SK-N-SH (cell line): ENCODE measurements at regions not wholly inside any gene's neighbourhood (a gene's known extent, or its start where the extent isn't known, plus 50 kb on each side); places are given as distances from the start of the nearest gene placed in this dataset.

Experiments
- CTCF ChIA-PET: fragments of 300-600, 350-600 bp; formaldehyde crosslinking; extraction: SDS; loops from one replicate; lab custom pipeline; 2021; lab: Yijun Ruan, JAX
- POLR2A ChIA-PET: fragments of 350-600 bp; sonication (Branson Sonifier 250); formaldehyde crosslinking; extraction: SDS; loops from one replicate; lab custom pipeline; 2020; ENCODE audit warnings: antibody characterized with exemption, inconsistent platforms; lab: Yijun Ruan, JAX
- DNase-seq: peaks from one replicate; pipeline ENCODE4 v3.0.0; 2012
- H2AFZ ChIP-seq: fragments of 200-600 bp; sonication (generic); 2 replicates; pipeline ENCODE4 v1.8.1; 2016; ENCODE audit warnings: antibody characterized with exemption, mild to moderate bottlenecking, low read depth
- H3F3A ChIP-seq: fragments of 200-600 bp; sonication (generic); replicated peaks from 2 replicates; pipeline ENCODE3; 2016; ENCODE audit warnings: antibody characterized with exemption, mild to moderate bottlenecking; ENCODE audit not compliant: insufficient read depth
- H3K27ac ChIP-seq, 2 experiments: fragments of 200-500 bp in 1 of 2; fragments of 200-600 bp in 1 of 2; sonication (Bioruptor generic) in 1 of 2; sonication (generic), shearing (Covaris generic) in 1 of 2; 2 replicates each; pipeline versions ENCODE4 v1.5.1 to v1.6.1; 2014 to 2016; ENCODE audit warnings: low read depth in 2 of 2, inconsistent platforms in 1 of 2, low read length in 1 of 2, mild to moderate bottlenecking in 1 of 2, mixed read lengths in 1 of 2
- H3K27me3 ChIP-seq: fragments of 200-600 bp; sonication (generic), shearing (Covaris generic); 2 replicates; pipeline ENCODE4 v1.6.1; 2016; ENCODE audit warnings: mixed run types; ENCODE audit not compliant: insufficient read depth
- H3K36me3 ChIP-seq, 2 experiments: fragments of 200-500 bp in 1 of 2; fragments of 200-600 bp in 1 of 2; sonication (Bioruptor generic) in 1 of 2; sonication (generic) in 1 of 2; replicated peaks in 1 of 2; 2 replicates each; pipeline versions ENCODE3 to v1.5.1; 2014 to 2016; ENCODE audit warnings: low read length in 1 of 2, mild to moderate bottlenecking in 1 of 2; ENCODE audit not compliant: insufficient read depth in 2 of 2, control insufficient read depth in 1 of 2
- H3K4me1 ChIP-seq, 2 experiments: fragments of 200-500 bp in 1 of 2; fragments of 200-600 bp in 1 of 2; sonication (Bioruptor generic) in 1 of 2; sonication (generic), shearing (Covaris generic) in 1 of 2; 2 replicates each; pipeline versions ENCODE4 v1.5.1 to v1.6.1; 2014 to 2016; ENCODE audit warnings: low read depth in 1 of 2, low read length in 1 of 2, mixed run types in 1 of 2; ENCODE audit not compliant: insufficient read depth in 2 of 2, control insufficient read depth in 1 of 2
- H3K4me2 ChIP-seq: fragments of 200-600 bp; sonication (generic), shearing (Covaris generic); 2 replicates; pipeline ENCODE4 v1.6.1; 2017; ENCODE audit warnings: mixed run types
- H3K4me3 ChIP-seq, 2 experiments: fragments of 200-500 bp in 1 of 2; fragments of 200-600 bp in 1 of 2; sonication (Bioruptor generic) in 1 of 2; sonication (generic), shearing (Covaris generic) in 1 of 2; 2 replicates each; pipeline versions ENCODE4 v1.5.1 to v1.8.1; 2014 to 2016; ENCODE audit warnings: low read depth in 2 of 2, inconsistent platforms in 1 of 2, low read length in 1 of 2, mild to moderate bottlenecking in 1 of 2, mixed read lengths in 1 of 2, moderate library complexity in 1 of 2
- H3K79me2 ChIP-seq: fragments of 200-600 bp; sonication (generic); 2 replicates; pipeline ENCODE4 v1.8.1; 2017; ENCODE audit warnings: mild to moderate bottlenecking; ENCODE audit not compliant: insufficient read depth
- H3K9ac ChIP-seq: fragments of 200-600 bp; sonication (generic); 2 replicates; pipeline ENCODE4 v1.6.1; 2017; ENCODE audit warnings: mixed run types
- H3K9me2 ChIP-seq: fragments of 200-600 bp; sonication (generic); 2 replicates; pipeline ENCODE4 v1.6.1; 2017; ENCODE audit warnings: mixed run types
- H3K9me3 ChIP-seq: fragments of 200-600 bp; sonication (generic); 2 replicates; pipeline ENCODE4 v1.6.1; 2017; ENCODE audit warnings: mixed run types, mild to moderate bottlenecking, moderate library complexity
- H4K20me1 ChIP-seq: fragments of 200-600 bp; sonication (generic); 2 replicates; pipeline ENCODE4 v1.6.1; 2017; ENCODE audit warnings: mild to moderate bottlenecking, mixed run types; ENCODE audit not compliant: insufficient read depth
- CTCF ChIP-seq: fragments of 200-600 bp; sonication (generic); IDR thresholded peaks from 2 replicates; pipeline ENCODE4 v1.6.1; 2017; ENCODE audit warnings: antibody characterized with exemption, mild to moderate bottlenecking, moderate library complexity
- GABPA ChIP-seq: IDR thresholded peaks from 2 replicates; pipeline ENCODE4 v1.4.0; 2012; ENCODE audit warnings: low read depth, mild to moderate bottlenecking
- JUND ChIP-seq: IDR thresholded peaks from 2 replicates; pipeline ENCODE4 v1.4.0; 2012
- MEF2A ChIP-seq: IDR thresholded peaks from 2 replicates; pipeline ENCODE4 v1.4.0; 2012; ENCODE audit warnings: low read depth, borderline replicate concordance
- PBX3 ChIP-seq: IDR thresholded peaks from 2 replicates; pipeline ENCODE4; 2012
- POLR2AphosphoS5 ChIP-seq: IDR thresholded peaks from 2 replicates; pipeline ENCODE4 v1.6.1; 2012; ENCODE audit warnings: low read depth, low read length
- RFX5 ChIP-seq: IDR thresholded peaks from 2 replicates; pipeline ENCODE4 v1.6.1; 2012; ENCODE audit warnings: mild to moderate bottlenecking, improper control_type of control experiment, low read length
- RXRA ChIP-seq: IDR thresholded peaks from 2 replicates; pipeline ENCODE4 v1.4.0; 2012; ENCODE audit warnings: low read depth, mild to moderate bottlenecking, borderline replicate concordance
- USF1 ChIP-seq: IDR thresholded peaks from 2 replicates; pipeline ENCODE4 v1.4.0; 2012; ENCODE audit warnings: low read depth, borderline replicate concordance
- WGBS: methylation state at CpG from one replicate; pipeline ENCODE4 v1.1.6; 2017; ENCODE audit warnings: low lambda C conversion rate; 5-methylcytosine and 5-hydroxymethylcytosine counted together

- Histone ChIP-seq H3K4me1 (no peaks in the 10 kb centered on the region), H3F3A (no peaks in the 10 kb centered on the region), H4K20me1 (no peaks in the 10 kb centered on the region), H3K79me2 (no peaks in the 10 kb centered on the region), H3K9ac (no peak overlapping the region), H3K27me3 (no peaks in the 10 kb centered on the region), H3K4me3 (no peak overlapping the region), H2AFZ (no peak overlapping the region), H3K9me2 (no peaks in the 10 kb centered on the region), H3K27ac (no peak overlapping the region), H3K9me3 (no peaks in the 10 kb centered on the region), H3K36me3 (no peaks in the 10 kb centered on the region), H3K4me2 (no peak overlapping the region)
- WGBS, result 0% methylated on average over 1 of the region's 1 CpG
- CTCF ChIA-PET, result no interaction called here
- POLR2A ChIA-PET, result no interaction called here
- TF ChIP-seq GABPA, result no peak
- no peak for TF ChIP-seq JUND
- no peak for TF ChIP-seq PBX3
- TF ChIP-seq RXRA, result no peak
- TF ChIP-seq POLR2AphosphoS5, result no peak
- TF ChIP-seq MEF2A, result no peak
- no peak for TF ChIP-seq USF1
- DNase-seq, result no peak
These were observed 542.5 kb upstream of the PTGER4 start for GRCh38 chr5:40137223-40137622.

GRCh38 chr5:40134883-40135520 lies 544.7 kb upstream of the PTGER4 start:
- no peaks in the 10 kb centered on the region for H3K4me1 ChIP-seq
- no peaks in the 10 kb centered on the region for H3K9me2 ChIP-seq
- TF ChIP-seq CTCF, result no peak
- TF ChIP-seq RFX5, result no peak
- no peak overlapping the region for H3K9ac ChIP-seq
- H4K20me1 ChIP-seq, result no peaks in the 10 kb centered on the region
- ChIA-PET POLR2A (no interaction called here), CTCF (no interaction called here)
- H3K79me2 ChIP-seq, result no peaks in the 10 kb centered on the region
- H3K27me3 ChIP-seq, result no peaks in the 10 kb centered on the region
- no peaks in the 10 kb centered on the region for H3F3A ChIP-seq
- H3K9me3 ChIP-seq, result no peaks in the 10 kb centered on the region
- H3K36me3 ChIP-seq, result no peaks in the 10 kb centered on the region
- no peak overlapping the region for H3K27ac ChIP-seq
- H3K4me2 ChIP-seq, result no peak overlapping the region
- H3K4me3 ChIP-seq, result no peak overlapping the region
- WGBS, result 4% methylated on average over 3 of the region's 3 CpGs
- no peak for DNase-seq
- H2AFZ ChIP-seq, result no peak overlapping the region
